GM19463 (cell line): ENCODE measurements at regions not wholly inside any gene's neighbourhood (a gene's known extent, or its start where the extent isn't known, plus 50 kb on each side); places are given as distances from the start of the nearest gene placed in this dataset.
"Not testable (repeated sequence)": the region's sequence is repeated elsewhere in the genome, so short reads cannot be mapped to it uniquely, and the experiment has no call there.

Experiments
- ATAC-seq: cut with Tn5 transposase; IDR thresholded peaks from one replicate; pipeline ENCODE4 v1.9.1; 2021; ENCODE audit warnings: mild to moderate bottlenecking, moderate library complexity; ENCODE audit not compliant: unreplicated experiment

GRCh38 chr14:56025191-56025590 is 93.0 kb upstream of the PELI2 start:
- no peak for ATAC-seq

GRCh38 chr14:56026506-56026905 is 91.7 kb upstream of the PELI2 start:
- ATAC-seq = no peak

- ATAC-seq = no peak
Observed at GRCh38 chr14:56027421-56027820, 90.8 kb upstream of the PELI2 start.

GRCh38 chr14:56027916-56028712 is 90.1 kb upstream of the PELI2 start:
- no peak for ATAC-seq

GRCh38 chr14:56036353-56036752 is 81.9 kb upstream of the PELI2 start:
- no peak for ATAC-seq

GRCh38 chr14:56040121-56040520 is 78.1 kb upstream of the PELI2 start:
- ATAC-seq = no peak

GRCh38 chr14:56044196-56044595 is 74.0 kb upstream of the PELI2 start:
- ATAC-seq = no peak

GRCh38 chr14:56046546-56046945 is 71.7 kb upstream of the PELI2 start:
- ATAC-seq = no peak

GRCh38 chr14:56046996-56047395 is 71.2 kb upstream of the PELI2 start:
- ATAC-seq = no peak

GRCh38 chr14:56049536-56049935 is 68.7 kb upstream of the PELI2 start:
- no peak for ATAC-seq

- no peak for ATAC-seq
Observed at GRCh38 chr14:56055511-56055910, 62.7 kb upstream of the PELI2 start.

- no peak for ATAC-seq
Observed at GRCh38 chr14:56056031-56056430, 62.2 kb upstream of the PELI2 start.

- no peak for ATAC-seq
Observed at GRCh38 chr14:56057071-56057741, 61.0 kb upstream of the PELI2 start.

- ATAC-seq = no peak
Observed at GRCh38 chr14:56057767-56058166, 60.4 kb upstream of the PELI2 start.

- no peak for ATAC-seq
Observed at GRCh38 chr14:56059054-56059453, 59.2 kb upstream of the PELI2 start.

GRCh38 chr14:56061051-56061450 is 57.2 kb upstream of the PELI2 start:
- ATAC-seq = no peak

- ATAC-seq = no peak
Observed at GRCh38 chr14:56063131-56063530, 55.1 kb upstream of the PELI2 start.

- no peak for ATAC-seq
Observed at GRCh38 chr14:56064513-56064912, 53.7 kb upstream of the PELI2 start.

GRCh38 chr14:56065199-56065598 is 53.0 kb upstream of the PELI2 start:
- ATAC-seq = not testable (repeated sequence)

- no peak for ATAC-seq
Observed at GRCh38 chr14:56065621-56066290, 52.5 kb upstream of the PELI2 start.
